Lower leg skin (tissue), 3 donors: ENCODE measurements at regions not wholly inside any gene's neighbourhood (a gene's known extent, or its start where the extent isn't known, plus 50 kb on each side); places are given as distances from the start of the nearest gene placed in this dataset.

Experiments
- POLR2A ChIP-seq, 2 donors: fragments of 450-650 bp; IDR thresholded peaks; one replicate each; pipeline ENCODE4 v1.6.1; 2016 to 2017; ENCODE audit warnings: antibody characterized with exemption in 2 of 2, mild to moderate bottlenecking in 1 of 2, moderate library complexity in 1 of 2
- TF ChIP-seq, protein P1 (sequence below), 3 donors: fragments of 450-650 bp; IDR thresholded peaks; one replicate each; pipeline ENCODE4 v1.5.1; 2016; ENCODE audit warnings: antibody characterized with exemption in 3 of 3, mild to moderate bottlenecking in 3 of 3, moderate library complexity in 2 of 3

DNA sequence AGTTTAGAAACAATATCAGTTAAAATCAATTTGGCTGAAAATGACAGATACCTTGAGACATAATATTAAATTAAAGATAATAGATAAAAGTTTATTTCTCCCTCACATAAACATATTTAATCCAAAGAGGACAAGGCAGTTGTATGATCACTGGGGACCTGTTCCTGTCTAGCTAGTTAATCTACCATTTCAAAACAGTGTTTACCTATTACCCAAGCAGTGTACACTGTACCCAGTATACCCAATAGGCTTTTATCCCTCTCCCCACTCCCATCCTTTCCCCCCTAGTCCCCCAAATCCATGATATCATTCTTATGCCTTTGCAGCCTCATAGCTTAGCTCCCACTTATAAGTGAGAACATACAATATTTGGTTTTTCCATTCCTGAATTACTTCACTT, 229.7 kb upstream of the LARGE1 start:
- TF ChIP-seq, protein P1, sequence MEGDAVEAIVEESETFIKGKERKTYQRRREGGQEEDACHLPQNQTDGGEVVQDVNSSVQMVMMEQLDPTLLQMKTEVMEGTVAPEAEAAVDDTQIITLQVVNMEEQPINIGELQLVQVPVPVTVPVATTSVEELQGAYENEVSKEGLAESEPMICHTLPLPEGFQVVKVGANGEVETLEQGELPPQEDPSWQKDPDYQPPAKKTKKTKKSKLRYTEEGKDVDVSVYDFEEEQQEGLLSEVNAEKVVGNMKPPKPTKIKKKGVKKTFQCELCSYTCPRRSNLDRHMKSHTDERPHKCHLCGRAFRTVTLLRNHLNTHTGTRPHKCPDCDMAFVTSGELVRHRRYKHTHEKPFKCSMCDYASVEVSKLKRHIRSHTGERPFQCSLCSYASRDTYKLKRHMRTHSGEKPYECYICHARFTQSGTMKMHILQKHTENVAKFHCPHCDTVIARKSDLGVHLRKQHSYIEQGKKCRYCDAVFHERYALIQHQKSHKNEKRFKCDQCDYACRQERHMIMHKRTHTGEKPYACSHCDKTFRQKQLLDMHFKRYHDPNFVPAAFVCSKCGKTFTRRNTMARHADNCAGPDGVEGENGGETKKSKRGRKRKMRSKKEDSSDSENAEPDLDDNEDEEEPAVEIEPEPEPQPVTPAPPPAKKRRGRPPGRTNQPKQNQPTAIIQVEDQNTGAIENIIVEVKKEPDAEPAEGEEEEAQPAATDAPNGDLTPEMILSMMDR (IDR thresholded peaks at IDR 0.05): no peak
- no peak for TF ChIP-seq POLR2A (IDR thresholded peaks at IDR 0.05)
